ENCODE measurements at regions not wholly inside any gene's neighbourhood (a gene's known extent, or its start where the extent isn't known, plus 50 kb on each side); places are given as distances from the start of the nearest gene placed in this dataset.

GRCh38 chr10:128854963-128855362 lies 612.1 kb upstream of the MGMT start:
- Histone ChIP-seq H3K27me3 (no peaks in the 10 kb centered on the region), H3K36me3 (no peaks in the 10 kb centered on the region), H3K4me3 (no peak overlapping the region), H3K4me1 (no peaks in the 10 kb centered on the region), H3K9me3 (no peaks in the 10 kb centered on the region), H3K27ac (peak overlapping the region in 1 of 2 donors; percentile 25)
- intact Hi-C loops (cut with DNase I; ENCODE audit: low total_unique reads), result no loop called here
- no peak for TF ChIP-seq POLR2A (IDR thresholded peaks at IDR 0.05)
- TF ChIP-seq, protein P1, sequence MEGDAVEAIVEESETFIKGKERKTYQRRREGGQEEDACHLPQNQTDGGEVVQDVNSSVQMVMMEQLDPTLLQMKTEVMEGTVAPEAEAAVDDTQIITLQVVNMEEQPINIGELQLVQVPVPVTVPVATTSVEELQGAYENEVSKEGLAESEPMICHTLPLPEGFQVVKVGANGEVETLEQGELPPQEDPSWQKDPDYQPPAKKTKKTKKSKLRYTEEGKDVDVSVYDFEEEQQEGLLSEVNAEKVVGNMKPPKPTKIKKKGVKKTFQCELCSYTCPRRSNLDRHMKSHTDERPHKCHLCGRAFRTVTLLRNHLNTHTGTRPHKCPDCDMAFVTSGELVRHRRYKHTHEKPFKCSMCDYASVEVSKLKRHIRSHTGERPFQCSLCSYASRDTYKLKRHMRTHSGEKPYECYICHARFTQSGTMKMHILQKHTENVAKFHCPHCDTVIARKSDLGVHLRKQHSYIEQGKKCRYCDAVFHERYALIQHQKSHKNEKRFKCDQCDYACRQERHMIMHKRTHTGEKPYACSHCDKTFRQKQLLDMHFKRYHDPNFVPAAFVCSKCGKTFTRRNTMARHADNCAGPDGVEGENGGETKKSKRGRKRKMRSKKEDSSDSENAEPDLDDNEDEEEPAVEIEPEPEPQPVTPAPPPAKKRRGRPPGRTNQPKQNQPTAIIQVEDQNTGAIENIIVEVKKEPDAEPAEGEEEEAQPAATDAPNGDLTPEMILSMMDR (IDR thresholded peaks at IDR 0.05), result no peak
- DNase-seq, result peak; percentile 63 to 77

GRCh38 chr10:128855618-128856428 lies 611.2 kb upstream of the MGMT start:
- no peak for DNase-seq
- Histone ChIP-seq H3K9me3 (no peaks in the 10 kb centered on the region), H3K27me3 (no peaks in the 10 kb centered on the region), H3K27ac (no peak overlapping the region), H3K4me1 (no peaks in the 10 kb centered on the region), H3K4me3 (no peak overlapping the region), H3K36me3 (no peaks in the 10 kb centered on the region)
- intact Hi-C loops (cut with DNase I; ENCODE audit: low total_unique reads), result no loop called here
- TF ChIP-seq POLR2A (IDR thresholded peaks at IDR 0.05), result no peak
- TF ChIP-seq, protein P1 (IDR thresholded peaks at IDR 0.05), result no peak

GRCh38 chr10:128859738-128860386 lies 607.2 kb upstream of the MGMT start:
- no peak overlapping the region for H3K4me3 ChIP-seq
- H3K27me3 ChIP-seq, result no peaks in the 10 kb centered on the region
- TF ChIP-seq POLR2A (IDR thresholded peaks at IDR 0.05), result no peak
- TF ChIP-seq, protein P1 (IDR thresholded peaks at IDR 0.05), result peak; percentile 14 to 33 (median 26)
- no peaks in the 10 kb centered on the region for H3K4me1 ChIP-seq
- intact Hi-C loops (cut with DNase I; ENCODE audit: low total_unique reads), result loop anchor here (10.0 kb wide), 1 partner anchor 395 kb away; no protein-coding TSS in a partner anchor
- H3K9me3 ChIP-seq, result no peaks in the 10 kb centered on the region
- H3K36me3 ChIP-seq, result no peaks in the 10 kb centered on the region
- no peak for DNase-seq
- no peak overlapping the region for H3K27ac ChIP-seq

DNA sequence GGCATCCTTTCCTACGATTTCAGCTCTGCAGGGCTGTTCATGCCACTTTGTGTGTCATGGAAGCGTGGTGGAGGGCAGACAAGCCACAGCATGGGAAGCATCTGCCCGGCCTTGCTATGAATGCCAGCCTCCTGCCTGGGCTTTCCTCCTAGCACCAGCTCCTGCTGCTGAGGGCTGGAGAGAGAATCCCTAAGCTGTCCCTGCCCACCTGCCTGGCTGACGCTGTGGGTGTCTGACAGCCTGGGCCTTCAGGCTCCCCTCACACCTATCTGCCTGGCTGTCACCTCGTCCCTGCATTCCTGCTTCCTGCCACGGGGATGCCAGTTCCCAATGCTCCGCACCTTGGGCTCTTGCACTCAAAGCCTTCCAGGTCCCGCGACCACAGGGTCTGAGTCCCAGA lies 606.5 kb upstream of the MGMT start:
- Histone ChIP-seq H3K4me3 (no peak overlapping the region), H3K9me3 (no peaks in the 10 kb centered on the region), H3K4me1 (no peaks in the 10 kb centered on the region), H3K36me3 (no peaks in the 10 kb centered on the region), H3K27ac (no peak overlapping the region), H3K27me3 (no peaks in the 10 kb centered on the region)
- no peak for TF ChIP-seq POLR2A (IDR thresholded peaks at IDR 0.05)
- TF ChIP-seq, protein P1 (IDR thresholded peaks at IDR 0.05), result no peak
- no peak for DNase-seq
- intact Hi-C loops (cut with DNase I; ENCODE audit: low total_unique reads), result loop anchor here (10.0 kb wide), 1 partner anchor 394 kb away; no protein-coding TSS in a partner anchor

All from uterus (tissue), 3 donors.